ENCODE measurements at regions not wholly inside any gene's neighbourhood (a gene's known extent, or its start where the extent isn't known, plus 50 kb on each side); places are given as distances from the start of the nearest gene placed in this dataset.

- ChIA-PET CTCF (no interaction called here), POLR2A (ENCODE audit: unreplicated experiment) (no interaction called here)
- Histone ChIP-seq H3K9me1 (ENCODE audit: insufficient read depth, low read length) (no peaks in the 10 kb centered on the region), H4K20me1 (ENCODE audit: insufficient read depth, low read length) (no peaks in the 10 kb centered on the region), H3K18ac (ENCODE audit: low read depth, low read length) (no peak overlapping the region), H3K36me3 (ENCODE audit: control insufficient read depth, insufficient read depth, low read length) (no peaks in the 10 kb centered on the region), H3K4me2 (ENCODE audit: low read depth, low read length) (no peak overlapping the region), H2BK120ac (ENCODE audit: low read depth, low read length) (no peak overlapping the region), H2BK20ac (ENCODE audit: low read depth, low read length) (no peak overlapping the region), H4K91ac (ENCODE audit: insufficient read depth, low read depth, low read length) (no peak overlapping the region), H3K56ac (ENCODE audit: extremely low read depth, insufficient read depth, low read length) (no peak overlapping the region), H2AK9ac (replicated peaks; ENCODE audit: low read depth, low read length, poor library complexity) (no peak overlapping the region), H3K14ac (replicated peaks; ENCODE audit: low read depth, low read length) (no peak overlapping the region), H2AK5ac (ENCODE audit: low read depth, low read length) (no peak overlapping the region), H3K9ac (ENCODE audit: low read depth, low read length) (no peak overlapping the region), H3K9me3 (ENCODE audit: control insufficient read depth, insufficient read depth, low read length) (no peaks in the 10 kb centered on the region), H2BK5ac (ENCODE audit: low read depth, low read length, poor library complexity, severe bottlenecking) (no peak overlapping the region), H2AFZ (replicated peaks; ENCODE audit: low read length, poor library complexity) (no peak overlapping the region), H4K5ac (ENCODE audit: low read depth, low read length) (no peak overlapping the region), H4K8ac (ENCODE audit: low read depth in 2 of 2, low read length in 2 of 2) (no peak overlapping the region), H2BK15ac (ENCODE audit: low read depth, low read length) (no peak overlapping the region), H3K27me3 (ENCODE audit: control insufficient read depth, insufficient read depth, low read length) (peaks cover 5% of the 10 kb centered on the region; the same call in 1 of the 2 replicates), H3K27ac (ENCODE audit: insufficient read depth, low read length) (no peak overlapping the region), H3K4ac (ENCODE audit: low read depth, low read length) (no peak overlapping the region), H3K23ac (ENCODE audit: low read depth, low read length) (no peak overlapping the region), H3K79me1 (ENCODE audit: low read depth in 1 of 2, low read length in 2 of 2) (no peaks in the 10 kb centered on the region), H3K4me3 (ENCODE audit: insufficient read depth, low read depth, low read length) (no peak overlapping the region), H3K4me1 (ENCODE audit: control insufficient read depth, insufficient read depth, low read length) (no peaks in the 10 kb centered on the region)
- dilution Hi-C loops (cut with HindIII; ENCODE audit: low sequenced_read_pairs, unreplicated experiment) (no loop called here), in situ Hi-C loops (cut with MboI; ENCODE audit: low sequenced_read_pairs) (no loop called here), intact Hi-C loops (cut with micrococcal nuclease) (no loop called here)
- DNase-seq, result no peak
- ATAC-seq (ENCODE audit: low read depth), result no peak
- TF ChIP-seq POLR2A (IDR thresholded peaks at IDR 0.05; ENCODE audit: low read depth, low read length), result no peak
- no peak for TF ChIP-seq BHLHE40 (IDR thresholded peaks at IDR 0.05; ENCODE audit: low read depth, low read length)
- TF ChIP-seq MAZ (IDR thresholded peaks at IDR 0.05; ENCODE audit: borderline replicate concordance, low read depth, low read length), result no peak
- TF ChIP-seq ELK1 (IDR thresholded peaks at IDR 0.05; ENCODE audit: borderline replicate concordance, low read depth, low read length), result no peak
- no peak for TF ChIP-seq USF2 (IDR thresholded peaks at IDR 0.05; ENCODE audit: low read depth, low read length)
- TF ChIP-seq CTCF (conservative IDR thresholded peaks at IDR 0.05; ENCODE audit: low read depth, low read length), result no peak
- TF ChIP-seq FOS (IDR thresholded peaks at IDR 0.05; ENCODE audit: low read depth, low read length), result no peak
- no peak for TF ChIP-seq CEBPB (IDR thresholded peaks at IDR 0.05; ENCODE audit: low read depth, low read length)
- TF ChIP-seq MAFK (IDR thresholded peaks at IDR 0.05; ENCODE audit: low read depth, low read length), result no peak
- no peak for TF ChIP-seq RCOR1 (IDR thresholded peaks at IDR 0.05; ENCODE audit: insufficient replicate concordance, low read length)
- no peak for TF ChIP-seq CHD1 (IDR thresholded peaks at IDR 0.05; ENCODE audit: low read depth, low read length)
- TF ChIP-seq NFE2L2 (IDR thresholded peaks at IDR 0.05; ENCODE audit: low read depth, low read length), result no peak
- BruUV-seq (replicated peaks), result no TSS peak
- WGBS, 2 experiments (ENCODE audit: extremely low coverage in 2 of 2, insufficient read length in 1 of 2), result no CpG with 5 or more reads among the region's 7 CpGs
Measured at GRCh38 chr3:72303926-72304325, 519.0 kb upstream of the PROK2 start.

All from IMR-90 (cell line).